ENCODE measurements at regions not wholly inside any gene's neighbourhood (a gene's known extent, or its start where the extent isn't known, plus 50 kb on each side); places are given as distances from the start of the nearest gene placed in this dataset.

DNA sequence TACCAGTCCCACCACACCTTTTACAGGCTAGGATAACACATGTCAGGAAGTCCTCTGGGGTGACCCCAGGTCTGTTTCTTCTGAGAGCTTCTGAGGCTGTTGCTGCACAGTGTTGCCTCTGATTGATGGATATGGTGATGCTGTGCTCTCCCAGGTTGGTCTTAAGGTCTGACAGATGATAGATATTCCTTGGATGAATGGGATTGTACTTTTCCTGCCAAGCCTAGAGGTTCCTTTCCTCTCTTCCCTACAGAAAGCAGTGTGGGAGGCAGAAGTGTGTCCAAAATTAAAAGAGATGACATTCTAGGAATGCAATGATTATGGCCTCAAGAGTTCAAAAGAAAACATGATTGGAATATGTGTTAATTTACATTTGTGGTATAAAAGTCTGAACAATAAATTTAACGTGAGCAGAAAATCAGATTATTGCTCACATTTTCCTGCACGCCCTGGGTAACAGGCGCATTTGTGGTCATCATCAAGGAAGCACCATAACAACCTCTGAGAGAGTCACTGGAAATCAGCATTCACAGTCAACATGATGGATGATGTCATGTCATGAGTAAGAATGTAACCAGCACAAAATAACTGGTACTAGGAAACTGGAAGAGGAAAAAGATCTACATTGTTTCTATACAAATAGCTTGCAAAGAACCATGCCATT is 73.7 kb downstream of the BBS10 start:
- H3K9me2 ChIP-seq, result no peaks in the 10 kb centered on the region
- 0 out of 2 replicates have a peak overlapping the region, but pooled peaks have one; percentile 7 for H3K4me2 ChIP-seq
- DNase-seq, result no peak
- WGBS (ENCODE audit: low lambda C conversion rate), result 58% methylated on average over 3 of the region's 3 CpGs
- H3F3A ChIP-seq (replicated peaks; ENCODE audit: insufficient read depth), result peaks cover 40% of the 10 kb centered on the region
- H3K4me3 ChIP-seq (ENCODE audit: low read depth in 2 of 2, low read length in 1 of 2), result no peak overlapping the region
- peaks cover 0 to under 1% of the 10 kb centered on the region in 2 experiments for H3K36me3 ChIP-seq (replicated peaks in 1 of 2; ENCODE audit: control insufficient read depth in 1 of 2, insufficient read depth in 2 of 2, low read length in 1 of 2)
- no peaks in the 10 kb centered on the region for H3K27me3 ChIP-seq (ENCODE audit: insufficient read depth)
- ChIA-PET POLR2A (no interaction called here), CTCF (no interaction called here)
- peaks cover 74% of the 10 kb centered on the region for H3K79me2 ChIP-seq (ENCODE audit: insufficient read depth)
- H3K9ac ChIP-seq, result peak overlapping the region; percentile 14; the same call in 1 of the 2 replicates
- H3K27ac ChIP-seq (ENCODE audit: low read depth in 2 of 2, low read length in 1 of 2), result peak overlapping the region; percentile 75 to 78; a peak in 3 of 4 replicates
- H2AFZ ChIP-seq (ENCODE audit: low read depth), result no peak overlapping the region
- H3K9me3 ChIP-seq, result no peaks in the 10 kb centered on the region
- H3K4me1 ChIP-seq (ENCODE audit: control insufficient read depth in 1 of 2, insufficient read depth in 2 of 2, low read depth in 1 of 2, low read length in 1 of 2), result peaks cover 7 to 46% of the 10 kb centered on the region in 2 experiments
- no peaks in the 10 kb centered on the region for H4K20me1 ChIP-seq (ENCODE audit: insufficient read depth)
- TF ChIP-seq FOXJ3 (CRISPR knock-in tag; IDR thresholded peaks at IDR 0.05) (no peak), JUND (IDR thresholded peaks at IDR 0.05) (peak; percentile 60), TCF12 (IDR thresholded peaks at IDR 0.05) (peak; percentile 67; the same call in 1 of the 2 replicates), POLR2AphosphoS5 (IDR thresholded peaks at IDR 0.05; ENCODE audit: low read depth, low read length) (peak; percentile 22; the same call in 1 of the 2 replicates), SMC3 (IDR thresholded peaks at IDR 0.05; ENCODE audit: low read depth, low read length) (no peak), SIN3A (IDR thresholded peaks at IDR 0.05; ENCODE audit: borderline replicate concordance, low read depth, low read length) (0 out of 2 replicates have a peak, but pooled peaks have one; percentile 37), FOSL2 (IDR thresholded peaks at IDR 0.05; ENCODE audit: borderline replicate concordance, low read depth) (peak; percentile 65), GATA2 (CRISPR knock-in tag; IDR thresholded peaks at IDR 0.05) (no peak), RCOR1 (IDR thresholded peaks at IDR 0.05; ENCODE audit: low read length) (no peak), TAF1 (IDR thresholded peaks at IDR 0.05; ENCODE audit: borderline replicate concordance, low read depth, low read length) (no peak), TEAD4 (IDR thresholded peaks at IDR 0.05; ENCODE audit: borderline replicate concordance, insufficient read depth) (no peak), NRF1 (IDR thresholded peaks at IDR 0.05; ENCODE audit: low read depth, low read length) (no peak), MEF2A (IDR thresholded peaks at IDR 0.05; ENCODE audit: borderline replicate concordance, low read depth) (no peak), FOXM1 (IDR thresholded peaks at IDR 0.05; ENCODE audit: low read depth) (no peak), NFIC (IDR thresholded peaks at IDR 0.05; ENCODE audit: borderline replicate concordance) (peak; percentile 34; the same call in 1 of the 2 replicates), ELF1 (IDR thresholded peaks at IDR 0.05) (no peak), RFX5 (IDR thresholded peaks at IDR 0.05; ENCODE audit: low read length) (no peak), EP300 (IDR thresholded peaks at IDR 0.05; ENCODE audit: borderline replicate concordance in 1 of 2, low read depth in 1 of 2, low read length in 1 of 2) (peak in 1 of 2 experiments; percentile 51; a peak in 1 of 4 replicates)
- TF ChIP-seq, protein P1, sequence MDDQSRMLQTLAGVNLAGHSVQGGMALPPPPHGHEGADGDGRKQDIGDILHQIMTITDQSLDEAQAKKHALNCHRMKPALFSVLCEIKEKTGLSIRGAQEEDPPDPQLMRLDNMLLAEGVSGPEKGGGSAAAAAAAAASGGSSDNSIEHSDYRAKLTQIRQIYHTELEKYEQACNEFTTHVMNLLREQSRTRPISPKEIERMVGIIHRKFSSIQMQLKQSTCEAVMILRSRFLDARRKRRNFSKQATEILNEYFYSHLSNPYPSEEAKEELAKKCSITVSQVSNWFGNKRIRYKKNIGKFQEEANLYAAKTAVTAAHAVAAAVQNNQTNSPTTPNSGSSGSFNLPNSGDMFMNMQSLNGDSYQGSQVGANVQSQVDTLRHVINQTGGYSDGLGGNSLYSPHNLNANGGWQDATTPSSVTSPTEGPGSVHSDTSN (IDR thresholded peaks at IDR 0.05), result peak; percentile 95
- TF ChIP-seq, protein P2, sequence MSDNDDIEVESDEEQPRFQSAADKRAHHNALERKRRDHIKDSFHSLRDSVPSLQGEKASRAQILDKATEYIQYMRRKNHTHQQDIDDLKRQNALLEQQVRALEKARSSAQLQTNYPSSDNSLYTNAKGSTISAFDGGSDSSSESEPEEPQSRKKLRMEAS (IDR thresholded peaks at IDR 0.05; ENCODE audit: low read depth), result peak; percentile 60
- TF ChIP-seq, protein P3, sequence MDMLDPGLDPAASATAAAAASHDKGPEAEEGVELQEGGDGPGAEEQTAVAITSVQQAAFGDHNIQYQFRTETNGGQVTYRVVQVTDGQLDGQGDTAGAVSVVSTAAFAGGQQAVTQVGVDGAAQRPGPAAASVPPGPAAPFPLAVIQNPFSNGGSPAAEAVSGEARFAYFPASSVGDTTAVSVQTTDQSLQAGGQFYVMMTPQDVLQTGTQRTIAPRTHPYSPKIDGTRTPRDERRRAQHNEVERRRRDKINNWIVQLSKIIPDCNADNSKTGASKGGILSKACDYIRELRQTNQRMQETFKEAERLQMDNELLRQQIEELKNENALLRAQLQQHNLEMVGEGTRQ (IDR thresholded peaks at IDR 0.05; ENCODE audit: borderline replicate concordance, low read depth, low read length), result no peak
- TF ChIP-seq, protein P4, sequence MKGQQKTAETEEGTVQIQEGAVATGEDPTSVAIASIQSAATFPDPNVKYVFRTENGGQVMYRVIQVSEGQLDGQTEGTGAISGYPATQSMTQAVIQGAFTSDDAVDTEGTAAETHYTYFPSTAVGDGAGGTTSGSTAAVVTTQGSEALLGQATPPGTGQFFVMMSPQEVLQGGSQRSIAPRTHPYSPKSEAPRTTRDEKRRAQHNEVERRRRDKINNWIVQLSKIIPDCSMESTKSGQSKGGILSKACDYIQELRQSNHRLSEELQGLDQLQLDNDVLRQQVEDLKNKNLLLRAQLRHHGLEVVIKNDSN (IDR thresholded peaks at IDR 0.05; ENCODE audit: borderline replicate concordance, low read depth), result no peak
